ENCODE measurements at regions not wholly inside any gene's neighbourhood (a gene's known extent, or its start where the extent isn't known, plus 50 kb on each side); places are given as distances from the start of the nearest gene placed in this dataset.
"Not testable (repeated sequence)": the region's sequence is repeated elsewhere in the genome, so short reads cannot be mapped to it uniquely, and the experiment has no call there.

DNA sequence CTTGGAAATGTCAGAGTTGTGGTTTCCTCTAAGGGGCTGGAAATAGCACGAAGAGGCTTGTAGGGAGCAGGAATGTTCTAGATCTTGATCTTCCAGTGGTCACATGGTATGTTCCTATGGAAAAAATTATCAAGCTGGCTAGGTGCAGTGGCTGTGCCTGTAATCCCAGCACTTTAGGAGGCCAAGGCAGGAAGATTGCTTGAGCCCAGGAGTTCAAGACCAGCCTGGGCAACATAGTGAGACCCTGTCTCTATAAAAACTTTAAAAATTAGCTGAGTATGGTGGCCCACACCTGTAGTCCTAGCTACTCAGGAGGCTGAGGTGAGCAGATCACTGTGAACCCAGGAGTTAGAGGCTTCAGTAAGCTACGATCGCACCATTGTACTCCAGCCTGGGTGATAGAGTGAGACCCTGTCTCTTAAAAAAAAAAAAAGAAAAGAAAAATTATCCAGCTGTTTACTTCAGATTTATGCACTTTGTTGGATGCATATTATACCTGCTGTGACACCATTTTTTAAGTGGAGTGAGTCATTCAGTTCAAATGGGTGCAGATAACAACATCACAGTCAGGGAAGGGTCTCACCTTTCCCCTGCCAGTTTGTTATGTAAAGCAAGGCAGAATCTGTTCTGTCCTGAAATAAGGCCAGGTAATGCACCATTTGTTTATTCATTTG is 65.7 kb upstream of the LYRM9 start:
- intact Hi-C loops (cut with DNase I; ENCODE audit: low total_unique reads) = no loop called here
- no peaks in the 10 kb centered on the region for H3K9me3 ChIP-seq
- no peak for DNase-seq
- no peak overlapping the region for H3K27ac ChIP-seq
- no peaks in the 10 kb centered on the region for H3K27me3 ChIP-seq (replicated peaks in 1 of 7)
- no peak overlapping the region for H3K4me3 ChIP-seq
- no peaks in the 10 kb centered on the region for H3K36me3 ChIP-seq
- peaks cover 0 to 6% (median 0%) of the 10 kb centered on the region in 6 donors for H3K4me1 ChIP-seq
- no peak for TF ChIP-seq CTCF (IDR thresholded peaks at IDR 0.05 in 8 of 11, conservative IDR thresholded peaks at IDR 0.05 in 3 of 11)
- 47 to 81% (median 66%) methylated on average over 3 of the region's 3 CpGs for WGBS, 5 donors

DNA sequence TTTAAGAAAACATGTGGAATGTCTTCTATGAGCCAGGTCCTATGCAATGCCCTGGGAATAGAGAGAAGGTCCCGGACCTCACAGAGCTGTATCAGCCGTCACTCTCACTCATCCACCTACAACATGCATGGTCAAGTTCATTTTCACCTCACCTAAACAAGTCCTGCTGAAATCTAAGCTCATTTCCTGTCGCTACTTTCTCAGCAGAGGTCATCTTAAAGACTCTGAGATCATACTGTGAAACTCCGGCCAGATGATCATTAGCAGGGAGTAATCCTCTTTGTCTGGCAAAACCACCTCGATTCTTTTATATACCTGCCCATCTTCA is 66.2 kb upstream of the LYRM9 start:
- 72 to 88% (median 82%) methylated on average over 5 of the region's 5 CpGs for WGBS, 5 donors
- Histone ChIP-seq H3K36me3 (no peaks in the 10 kb centered on the region), H3K27me3 (replicated peaks in 1 of 7) (no peaks in the 10 kb centered on the region), H3K4me3 (no peak overlapping the region), H3K27ac (no peak overlapping the region), H3K9me3 (no peaks in the 10 kb centered on the region), H3K4me1 (peaks cover 0 to 6% (median 0%) of the 10 kb centered on the region in 6 donors)
- DNase-seq = no peak
- TF ChIP-seq POLR2A (IDR thresholded peaks at IDR 0.05) = no peak
- no peak for TF ChIP-seq CTCF (IDR thresholded peaks at IDR 0.05 in 8 of 11, conservative IDR thresholded peaks at IDR 0.05 in 3 of 11)
- no peak for TF ChIP-seq POLR2AphosphoS5 (IDR thresholded peaks at IDR 0.05)
- intact Hi-C loops (cut with DNase I; ENCODE audit: low total_unique reads) = no loop called here

- 82 to 91% (median 89%) methylated on average over 6 of the region's 6 CpGs for WGBS, 5 donors
- Histone ChIP-seq H3K27me3 (replicated peaks in 1 of 7) (no peaks in the 10 kb centered on the region), H3K9me3 (no peaks in the 10 kb centered on the region), H3K36me3 (no peaks in the 10 kb centered on the region), H3K4me1 (peaks cover 0 to 6% (median 0%) of the 10 kb centered on the region in 6 donors), H3K4me3 (no peak overlapping the region), H3K27ac (no peak overlapping the region)
- TF ChIP-seq POLR2AphosphoS5 (IDR thresholded peaks at IDR 0.05) = no peak
- TF ChIP-seq CTCF (IDR thresholded peaks at IDR 0.05 in 8 of 11, conservative IDR thresholded peaks at IDR 0.05 in 3 of 11) = no peak
- no peak for TF ChIP-seq POLR2A (IDR thresholded peaks at IDR 0.05)
- no peak for DNase-seq
- intact Hi-C loops (cut with DNase I; ENCODE audit: low total_unique reads) = no loop called here
Observed at GRCh38 chr17:27960183-27960849, 67.2 kb upstream of the LYRM9 start.

GRCh38 chr17:27962581-27962980 is 69.4 kb upstream of the LYRM9 start:
- DNase-seq; intact Hi-C loops (cut with DNase I; ENCODE audit: low total_unique reads); H3K36me3 ChIP-seq; H3K27me3 ChIP-seq (replicated peaks in 1 of 7); H3K27ac ChIP-seq; H3K9me3 ChIP-seq; H3K4me1 ChIP-seq; H3K4me3 ChIP-seq: not testable (repeated sequence)
- 79 to 96% (median 86%) methylated on average over 3 of the region's 3 CpGs for WGBS, 5 donors

Measured in spleen (tissue), 11 donors.